ENCODE measurements at regions not wholly inside any gene's neighbourhood (a gene's known extent, or its start where the extent isn't known, plus 50 kb on each side); places are given as distances from the start of the nearest gene placed in this dataset.
"Not testable (repeated sequence)": the region's sequence is repeated elsewhere in the genome, so short reads cannot be mapped to it uniquely, and the experiment has no call there.

DNA sequence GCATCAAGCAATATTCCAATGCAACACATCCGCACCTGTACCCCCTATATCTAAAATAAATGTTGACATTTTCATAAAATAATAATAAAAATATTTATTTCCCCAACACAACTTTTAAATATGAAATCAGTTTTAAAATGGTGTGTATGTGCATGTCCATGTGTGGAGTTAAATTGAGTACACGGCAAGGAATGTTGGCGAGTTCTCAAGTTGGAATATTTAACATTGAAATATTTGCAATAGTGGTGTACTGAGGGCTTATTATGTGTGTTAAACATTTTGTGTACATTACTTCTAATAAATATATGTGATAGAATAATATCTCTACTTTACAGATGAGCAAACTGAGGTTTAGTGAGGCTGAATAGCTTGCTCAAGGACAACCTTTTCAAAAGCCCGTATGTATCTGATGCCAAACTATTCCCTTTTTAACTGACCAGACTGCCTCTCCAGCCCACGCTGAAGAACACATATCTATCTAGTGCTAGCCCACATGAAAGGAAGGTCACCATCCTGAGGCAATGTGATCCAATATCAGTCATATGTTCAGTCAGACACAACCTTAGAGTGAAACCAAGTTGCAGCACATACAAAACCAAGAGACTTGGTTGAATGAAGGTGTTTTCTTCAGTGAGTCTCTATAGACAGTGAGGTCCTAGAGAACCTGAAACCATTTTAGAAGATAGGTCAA, 192.2 kb upstream of the CDH11 start:
- Histone ChIP-seq H3K27me3 (no peaks in the 10 kb centered on the region), H3K4me3 (no peak overlapping the region), H3K36me3 (no peaks in the 10 kb centered on the region), H3K9me3 (no peaks in the 10 kb centered on the region), H3K4me1 (peaks cover 0 to 25% (median 13%) of the 10 kb centered on the region in 4 donors), H3K27ac (no peak overlapping the region)
- TF ChIP-seq POLR2A (IDR thresholded peaks at IDR 0.05) (no peak), EP300 (IDR thresholded peaks at IDR 0.05) (no peak), POLR2AphosphoS5 (IDR thresholded peaks at IDR 0.05) (no peak)
- TF ChIP-seq, protein P1, sequence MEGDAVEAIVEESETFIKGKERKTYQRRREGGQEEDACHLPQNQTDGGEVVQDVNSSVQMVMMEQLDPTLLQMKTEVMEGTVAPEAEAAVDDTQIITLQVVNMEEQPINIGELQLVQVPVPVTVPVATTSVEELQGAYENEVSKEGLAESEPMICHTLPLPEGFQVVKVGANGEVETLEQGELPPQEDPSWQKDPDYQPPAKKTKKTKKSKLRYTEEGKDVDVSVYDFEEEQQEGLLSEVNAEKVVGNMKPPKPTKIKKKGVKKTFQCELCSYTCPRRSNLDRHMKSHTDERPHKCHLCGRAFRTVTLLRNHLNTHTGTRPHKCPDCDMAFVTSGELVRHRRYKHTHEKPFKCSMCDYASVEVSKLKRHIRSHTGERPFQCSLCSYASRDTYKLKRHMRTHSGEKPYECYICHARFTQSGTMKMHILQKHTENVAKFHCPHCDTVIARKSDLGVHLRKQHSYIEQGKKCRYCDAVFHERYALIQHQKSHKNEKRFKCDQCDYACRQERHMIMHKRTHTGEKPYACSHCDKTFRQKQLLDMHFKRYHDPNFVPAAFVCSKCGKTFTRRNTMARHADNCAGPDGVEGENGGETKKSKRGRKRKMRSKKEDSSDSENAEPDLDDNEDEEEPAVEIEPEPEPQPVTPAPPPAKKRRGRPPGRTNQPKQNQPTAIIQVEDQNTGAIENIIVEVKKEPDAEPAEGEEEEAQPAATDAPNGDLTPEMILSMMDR (IDR thresholded peaks at IDR 0.05), result no peak
- intact Hi-C loops (cut with DNase I), result no loop called here
- DNase-seq, result no peak
- WGBS, 2 donors, result 82 to 92% methylated on average over 5 of the region's 5 CpGs

DNA sequence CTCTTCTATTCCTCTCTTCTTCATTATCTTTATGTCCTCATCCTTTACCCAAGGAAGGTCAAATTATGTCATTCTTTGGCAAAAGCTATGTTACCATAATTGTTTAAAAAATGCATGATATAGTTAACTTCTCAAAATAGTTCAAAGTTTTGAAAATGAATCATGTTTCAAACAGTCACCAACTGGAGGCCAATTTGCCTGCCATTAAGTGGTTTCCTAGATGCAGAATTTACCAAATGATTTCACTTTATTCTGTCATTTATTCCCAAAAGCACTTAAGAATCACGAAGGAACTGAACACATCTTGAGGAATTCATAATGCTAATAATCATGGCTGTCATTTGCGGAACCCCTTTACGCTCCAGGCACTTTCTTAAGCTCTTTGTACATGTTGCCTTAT, 190.9 kb upstream of the CDH11 start:
- Histone ChIP-seq H3K27ac (no peak overlapping the region), H3K4me3 (no peak overlapping the region), H3K36me3 (no peaks in the 10 kb centered on the region), H3K4me1 (peaks cover 0 to 25% (median 13%) of the 10 kb centered on the region in 4 donors), H3K9me3 (no peaks in the 10 kb centered on the region), H3K27me3 (no peaks in the 10 kb centered on the region)
- TF ChIP-seq EP300 (IDR thresholded peaks at IDR 0.05) (no peak), POLR2A (IDR thresholded peaks at IDR 0.05) (no peak), POLR2AphosphoS5 (IDR thresholded peaks at IDR 0.05) (no peak)
- TF ChIP-seq, protein P1 (IDR thresholded peaks at IDR 0.05), result no peak
- WGBS, 2 donors, result 84 to 86% methylated on average over 3 of the region's 3 CpGs
- no peak for DNase-seq
- intact Hi-C loops (cut with DNase I), result no loop called here

DNA sequence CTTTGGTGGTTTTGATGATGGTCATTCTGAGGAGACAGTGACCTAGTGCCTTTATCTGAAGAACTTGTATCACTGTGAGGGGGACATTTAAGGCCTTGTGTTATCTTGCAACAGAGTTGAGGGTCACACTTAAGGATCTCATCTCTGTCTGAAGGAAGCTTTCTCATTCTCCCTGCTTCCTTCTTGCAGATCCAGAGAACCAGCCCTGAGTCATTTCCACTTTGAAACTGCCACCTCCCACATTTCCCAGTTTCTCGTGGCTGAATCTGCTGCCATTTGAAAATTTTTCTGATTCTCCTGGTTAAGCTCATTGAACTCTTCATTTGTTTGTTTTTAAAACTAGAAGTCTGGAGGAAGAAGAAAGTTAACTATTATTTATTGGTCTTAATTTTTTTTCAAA, 190.2 kb upstream of the CDH11 start:
- Histone ChIP-seq H3K4me3 (no peak overlapping the region), H3K27ac (no peak overlapping the region), H3K27me3 (no peaks in the 10 kb centered on the region), H3K9me3 (no peaks in the 10 kb centered on the region), H3K36me3 (no peaks in the 10 kb centered on the region), H3K4me1 (peaks cover 0 to 21% (median 8%) of the 10 kb centered on the region in 4 donors)
- 43 to 48% methylated on average over 1 of the region's 1 CpG for WGBS, 2 donors
- intact Hi-C loops (cut with DNase I), result no loop called here
- no peak for DNase-seq
- no peak for TF ChIP-seq POLR2A (IDR thresholded peaks at IDR 0.05)
- TF ChIP-seq POLR2AphosphoS5 (IDR thresholded peaks at IDR 0.05), result no peak
- TF ChIP-seq, protein P1 (IDR thresholded peaks at IDR 0.05), result no peak
- TF ChIP-seq EP300 (IDR thresholded peaks at IDR 0.05), result no peak

DNA sequence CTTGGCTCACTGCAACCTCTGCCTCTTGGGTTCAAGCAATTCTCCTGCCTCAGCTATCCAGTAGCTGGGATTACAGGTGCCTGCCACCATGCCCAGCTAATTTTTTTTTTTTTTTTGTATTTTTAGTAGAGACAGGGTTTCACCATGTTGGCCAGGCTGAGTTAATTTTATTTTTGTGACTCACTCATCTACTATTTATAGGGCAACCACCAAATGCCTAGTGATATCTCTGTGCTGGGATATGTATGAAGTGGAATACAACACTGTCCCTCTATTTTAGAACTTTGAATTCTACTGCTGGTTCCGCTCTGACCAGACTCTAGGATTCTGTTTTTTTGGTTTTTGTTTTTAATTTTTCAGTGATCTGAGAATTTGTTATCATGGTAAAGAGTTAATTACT, 188.6 kb upstream of the CDH11 start:
- H3K27me3 ChIP-seq; intact Hi-C loops (cut with DNase I); H3K27ac ChIP-seq; DNase-seq; H3K4me3 ChIP-seq; H3K36me3 ChIP-seq; H3K9me3 ChIP-seq: not testable (repeated sequence)
- H3K4me1 ChIP-seq, result peaks cover 0 to 20% (median 7%) of the 10 kb centered on the region in 4 donors
- 96 to 97% methylated on average over 1 of the region's 1 CpG for WGBS, 2 donors

DNA sequence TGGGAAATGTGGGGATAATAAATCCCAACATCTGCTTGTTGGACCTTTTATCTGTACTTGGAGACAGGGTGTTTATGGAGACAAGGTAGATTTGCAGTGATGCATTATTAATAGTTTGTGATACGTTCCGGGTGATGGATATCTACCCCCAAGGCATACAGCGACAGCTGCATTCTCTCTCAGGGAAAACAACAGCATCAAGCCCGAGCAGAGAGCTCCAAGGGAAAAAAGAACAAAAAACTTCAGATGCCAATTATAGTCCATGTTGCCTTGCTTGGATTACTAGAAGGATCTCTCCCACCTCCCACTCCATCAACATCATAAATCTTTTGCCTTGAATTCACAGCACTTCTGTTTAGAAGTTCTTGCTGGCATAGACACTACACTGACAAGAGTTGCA, 187.5 kb upstream of the CDH11 start:
- Histone ChIP-seq H3K4me3 (no peak overlapping the region), H3K27me3 (no peaks in the 10 kb centered on the region), H3K4me1 (peaks cover 0 to 16% (median 6%) of the 10 kb centered on the region in 4 donors), H3K27ac (no peak overlapping the region), H3K9me3 (no peaks in the 10 kb centered on the region), H3K36me3 (no peaks in the 10 kb centered on the region)
- intact Hi-C loops (cut with DNase I), result no loop called here
- no peak for DNase-seq
- 72 to 77% methylated on average over 4 of the region's 4 CpGs for WGBS, 2 donors
- TF ChIP-seq POLR2AphosphoS5 (IDR thresholded peaks at IDR 0.05), result no peak
- no peak for TF ChIP-seq POLR2A (IDR thresholded peaks at IDR 0.05)
- no peak for TF ChIP-seq EP300 (IDR thresholded peaks at IDR 0.05)
- TF ChIP-seq, protein P1 (IDR thresholded peaks at IDR 0.05), result no peak
